ENCODE measurements at regions not wholly inside any gene's neighbourhood (a gene's known extent, or its start where the extent isn't known, plus 50 kb on each side); places are given as distances from the start of the nearest gene placed in this dataset.

- no peaks in the 10 kb centered on the region for H3K9me2 ChIP-seq (ENCODE audit: insufficient read depth)
- H3K36me3 ChIP-seq (ENCODE audit: control insufficient read depth in 1 of 2, insufficient read depth in 2 of 2, low read length in 2 of 2) = no peaks in the 10 kb centered on the region
- H3K9ac ChIP-seq (ENCODE audit: low read length) = no peak overlapping the region
- no peak for ATAC-seq
- H3K27me3 ChIP-seq (ENCODE audit: insufficient read depth, low read length) = no peaks in the 10 kb centered on the region
- no peaks in the 10 kb centered on the region for H4K20me1 ChIP-seq (ENCODE audit: insufficient read depth)
- ChIA-PET POLR2A (no interaction called here), RAD21 (ENCODE audit: low non-redundant PET in 1 of 2, low total read pairs in 2 of 2, uncharacterized antibody in 2 of 2, unreplicated experiment in 2 of 2) (no interaction called here), CTCF (no interaction called here)
- no peak overlapping the region for H2AFZ ChIP-seq (ENCODE audit: low read depth, low read length, poor library complexity, severe bottlenecking)
- no peaks in the 10 kb centered on the region for H3K79me2 ChIP-seq (ENCODE audit: insufficient read depth, low read length)
- no peaks in the 10 kb centered on the region for H3K9me3 ChIP-seq (ENCODE audit: control insufficient read depth in 1 of 2, insufficient read depth in 1 of 2, low read depth in 1 of 2, low read length in 2 of 2)
- no peak overlapping the region for H3K4me2 ChIP-seq (ENCODE audit: low read length)
- H3K4me1 ChIP-seq (ENCODE audit: control insufficient read depth in 1 of 2, insufficient read depth in 2 of 2, low read length in 2 of 2) = no peaks in the 10 kb centered on the region
- no peak for TF ChIP-seq FOSL1 (IDR thresholded peaks at IDR 0.05; ENCODE audit: low read depth)
- TF ChIP-seq CBX3 (IDR thresholded peaks at IDR 0.05; ENCODE audit: low read depth) = no peak
- no peak for TF ChIP-seq ZFX (IDR thresholded peaks at IDR 0.05)
- TF ChIP-seq JUND (IDR thresholded peaks at IDR 0.05) = no peak
- no peak for TF ChIP-seq CEBPB (IDR thresholded peaks at IDR 0.05; ENCODE audit: low read depth)
- TF ChIP-seq, protein P1, sequence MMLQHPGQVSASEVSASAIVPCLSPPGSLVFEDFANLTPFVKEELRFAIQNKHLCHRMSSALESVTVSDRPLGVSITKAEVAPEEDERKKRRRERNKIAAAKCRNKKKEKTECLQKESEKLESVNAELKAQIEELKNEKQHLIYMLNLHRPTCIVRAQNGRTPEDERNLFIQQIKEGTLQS (IDR thresholded peaks at IDR 0.05) = no peak
- no peak for TF ChIP-seq SRF (IDR thresholded peaks at IDR 0.05; ENCODE audit: low read depth)
- TF ChIP-seq POLR2A (IDR thresholded peaks at IDR 0.05; ENCODE audit: borderline replicate concordance, extremely low read depth, insufficient read depth, insufficient read length) = no peak
- no peak for TF ChIP-seq POLR2AphosphoS5 (IDR thresholded peaks at IDR 0.05; ENCODE audit: low read depth, low read length)
- H3K4me3 ChIP-seq (replicated peaks in 1 of 2; ENCODE audit: low read depth in 1 of 2, low read length in 2 of 2) = no peak overlapping the region
- intact Hi-C loops (cut with micrococcal nuclease) = no loop called here
- DNase-seq (ENCODE audit: low read depth, low spot score) = no peak
- no TSS peak for BruUV-seq (replicated peaks)
- H3K27ac ChIP-seq (ENCODE audit: low read depth, low read length) = no peak overlapping the region
Measured at GRCh38 chr1:60983701-60984061, 98.7 kb upstream of the NFIA start.

DNA sequence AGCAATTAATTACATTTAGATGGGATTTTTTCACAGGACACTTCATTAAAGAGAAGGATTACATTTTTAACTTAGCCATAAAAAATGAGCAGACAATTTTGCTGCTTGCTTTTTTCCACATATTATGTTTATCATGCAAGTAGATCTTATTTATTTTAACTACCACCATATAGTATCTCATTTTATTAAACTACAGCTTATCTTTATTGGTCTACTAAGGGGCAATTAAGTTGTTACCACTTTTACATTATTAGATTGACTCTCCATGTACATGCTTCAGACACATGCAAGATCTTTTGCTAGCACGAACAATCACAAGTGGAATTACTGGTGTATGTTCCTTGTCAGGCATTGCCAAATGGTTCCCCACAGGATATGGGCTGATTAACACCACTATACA, 99.8 kb upstream of the NFIA start:
- Histone ChIP-seq H3K36me3 (ENCODE audit: control insufficient read depth in 1 of 2, insufficient read depth in 2 of 2, low read length in 2 of 2) (no peaks in the 10 kb centered on the region), H3K27ac (ENCODE audit: low read depth, low read length) (no peak overlapping the region), H3K79me2 (ENCODE audit: insufficient read depth, low read length) (no peaks in the 10 kb centered on the region), H3K4me2 (ENCODE audit: low read length) (no peak overlapping the region), H3K4me3 (replicated peaks in 1 of 2; ENCODE audit: low read depth in 1 of 2, low read length in 2 of 2) (no peak overlapping the region), H3K27me3 (ENCODE audit: insufficient read depth, low read length) (no peaks in the 10 kb centered on the region), H3K9me3 (ENCODE audit: control insufficient read depth in 1 of 2, insufficient read depth in 1 of 2, low read depth in 1 of 2, low read length in 2 of 2) (no peaks in the 10 kb centered on the region), H4K20me1 (ENCODE audit: insufficient read depth) (no peaks in the 10 kb centered on the region), H2AFZ (ENCODE audit: low read depth, low read length, poor library complexity, severe bottlenecking) (no peak overlapping the region), H3K4me1 (ENCODE audit: control insufficient read depth in 1 of 2, insufficient read depth in 2 of 2, low read length in 2 of 2) (no peaks in the 10 kb centered on the region), H3K9ac (ENCODE audit: low read length) (no peak overlapping the region), H3K9me2 (ENCODE audit: insufficient read depth) (no peaks in the 10 kb centered on the region)
- no peak for ATAC-seq
- no TSS peak for BruUV-seq (replicated peaks)
- POLR2A ChIA-PET = no interaction called here
- CTCF ChIA-PET = interaction anchor here (1.4 kb wide), 1 partner anchor 60 kb away, joined by 5 read pairs; no protein-coding TSS in a partner anchor
- DNase-seq (ENCODE audit: low read depth, low spot score) = no peak
- no peak for TF ChIP-seq SRF (IDR thresholded peaks at IDR 0.05; ENCODE audit: low read depth)
- RAD21 ChIA-PET (ENCODE audit: low non-redundant PET in 1 of 2, low total read pairs in 2 of 2, uncharacterized antibody in 2 of 2, unreplicated experiment in 2 of 2) = no interaction called here
- intact Hi-C loops (cut with micrococcal nuclease) = no loop called here

Measured in HCT116 (cell line).